IMR-90 (cell line): ENCODE measurements at regions not wholly inside any gene's neighbourhood (a gene's known extent, or its start where the extent isn't known, plus 50 kb on each side); places are given as distances from the start of the nearest gene placed in this dataset.

Experiments
- ATAC-seq: fragments of 200-7000 bp; cut with Tn5 transposase; 2 replicates; pipeline ENCODE4 v1.9.1; 2020; ENCODE audit warnings: low read depth, mild to moderate bottlenecking, moderate library complexity
- BruUV-seq: library from RNA; stranded (reverse); fragments of 400-500 nt; replicated peaks from 2 replicates; lab custom pipeline; 2021; lab: Mats Ljungman, UMichigan
- CTCF ChIA-PET: fragments of 300-600 bp; formaldehyde crosslinking; extraction: SDS; loops from one replicate; lab custom pipeline; 2021; ENCODE audit warnings: antibody characterized with exemption; lab: Yijun Ruan, JAX
- POLR2A ChIA-PET: fragments of 300-600 bp; sonication (Branson Sonifier 250); formaldehyde crosslinking; loops from one replicate; lab custom pipeline; 2022; ENCODE audit warnings: antibody characterized with exemption; ENCODE audit not compliant: unreplicated experiment; lab: Charles Lee
- DNase-seq: peaks from one replicate; pipeline ENCODE4 v3.0.0; 2013
- H2AFZ ChIP-seq: replicated peaks from 2 replicates; pipeline ENCODE3; 2013; ENCODE audit warnings: low read length, mild to moderate bottlenecking; ENCODE audit not compliant: poor library complexity
- H2AK5ac ChIP-seq: 2 replicates; pipeline ENCODE4 v1.6.1; 2013; ENCODE audit warnings: low read depth, low read length, inconsistent platforms
- H2AK9ac ChIP-seq: replicated peaks from 2 replicates; pipeline ENCODE3; 2013; ENCODE audit warnings: mild to moderate bottlenecking, low read depth, low read length, moderate library complexity; ENCODE audit not compliant: poor library complexity
- H2BK120ac ChIP-seq: 2 replicates; pipeline ENCODE4 v1.6.1; 2013; ENCODE audit warnings: low read depth, low read length, inconsistent platforms
- H2BK15ac ChIP-seq: 3 replicates; pipeline ENCODE4 v1.6.1; 2013; ENCODE audit warnings: low read depth, low read length, inconsistent platforms
- H2BK20ac ChIP-seq: 2 replicates; pipeline ENCODE4 v1.6.1; 2013; ENCODE audit warnings: low read depth, mild to moderate bottlenecking, inconsistent platforms, low read length, moderate library complexity
- H2BK5ac ChIP-seq: 2 replicates; pipeline ENCODE4 v1.6.1; 2013; ENCODE audit warnings: mild to moderate bottlenecking, low read depth, low read length, inconsistent platforms; ENCODE audit not compliant: poor library complexity, severe bottlenecking
- H3K14ac ChIP-seq: replicated peaks from 2 replicates; pipeline ENCODE4 v1.6.1; 2013; ENCODE audit warnings: low read depth, low read length, inconsistent platforms
- H3K18ac ChIP-seq: 2 replicates; pipeline ENCODE4 v1.6.1; 2013; ENCODE audit warnings: low read depth, low read length, control low read depth
- H3K23ac ChIP-seq: 2 replicates; pipeline ENCODE4 v1.6.1; 2013; ENCODE audit warnings: low read depth, low read length, inconsistent platforms
- H3K27ac ChIP-seq: 2 replicates; pipeline ENCODE4 v1.5.1; 2013; ENCODE audit warnings: mild to moderate bottlenecking, control low read depth, low read length; ENCODE audit not compliant: insufficient read depth
- H3K27me3 ChIP-seq: 2 replicates; pipeline ENCODE4 v1.6.1; 2013; ENCODE audit warnings: low read length; ENCODE audit not compliant: control insufficient read depth, insufficient read depth
- H3K36me3 ChIP-seq: 2 replicates; pipeline ENCODE4 v1.6.1; 2013; ENCODE audit warnings: low read length, mixed read lengths; ENCODE audit not compliant: control insufficient read depth, insufficient read depth
- H3K4ac ChIP-seq: 2 replicates; pipeline ENCODE4 v1.6.1; 2013; ENCODE audit warnings: low read depth, low read length, inconsistent platforms
- H3K4me1 ChIP-seq: 2 replicates; pipeline ENCODE4 v1.6.1; 2013; ENCODE audit warnings: low read length, mixed read lengths; ENCODE audit not compliant: control insufficient read depth, insufficient read depth
- H3K4me2 ChIP-seq: 2 replicates; pipeline ENCODE4 v1.6.1; 2013; ENCODE audit warnings: low read depth, mild to moderate bottlenecking, control low read depth, low read length, moderate library complexity
- H3K4me3 ChIP-seq: 2 replicates; pipeline ENCODE4 v1.5.1; 2013; ENCODE audit warnings: low read depth, mild to moderate bottlenecking, control low read depth, low read length, moderate library complexity; ENCODE audit not compliant: insufficient read depth
- H3K56ac ChIP-seq: 2 replicates; pipeline ENCODE4 v1.6.1; 2013; ENCODE audit warnings: low read length, inconsistent platforms; ENCODE audit not compliant: insufficient read depth; ENCODE audit errors: extremely low read depth
- H3K79me1 ChIP-seq, 2 experiments: 2 replicates each; pipeline ENCODE4 v1.6.1; 2013; ENCODE audit warnings: low read length in 2 of 2, inconsistent platforms in 1 of 2, low read depth in 1 of 2
- H3K9ac ChIP-seq: 2 replicates; pipeline ENCODE4 v1.6.1; 2013; ENCODE audit warnings: low read depth, low read length, control low read depth
- H3K9me1 ChIP-seq: 2 replicates; pipeline ENCODE4 v1.6.1; 2013; ENCODE audit warnings: low read length, inconsistent platforms; ENCODE audit not compliant: insufficient read depth
- H3K9me3 ChIP-seq: 2 replicates; pipeline ENCODE4 v1.6.1; 2013; ENCODE audit warnings: low read length; ENCODE audit not compliant: control insufficient read depth, insufficient read depth
- H4K20me1 ChIP-seq: 2 replicates; pipeline ENCODE4 v1.6.1; 2013; ENCODE audit warnings: low read length, inconsistent platforms; ENCODE audit not compliant: insufficient read depth
- H4K5ac ChIP-seq: 2 replicates; pipeline ENCODE4 v1.6.1; 2013; ENCODE audit warnings: mild to moderate bottlenecking, low read depth, low read length, control low read depth
- H4K8ac ChIP-seq, 2 experiments: 2 replicates each; pipeline ENCODE4 v1.6.1; 2013; ENCODE audit warnings: low read depth in 2 of 2, low read length in 2 of 2, control low read depth in 1 of 2, inconsistent platforms in 1 of 2
- H4K91ac ChIP-seq: 2 replicates; pipeline ENCODE4 v1.6.1; 2013; ENCODE audit warnings: low read depth, low read length, inconsistent platforms; ENCODE audit not compliant: insufficient read depth
- BHLHE40 ChIP-seq: fragments of 150-350 bp; IDR thresholded peaks from 2 replicates; pipeline ENCODE4 v1.6.1; 2016; ENCODE audit warnings: mild to moderate bottlenecking, low read depth, low read length
- CEBPB ChIP-seq: IDR thresholded peaks from 2 replicates; pipeline ENCODE4 v1.6.1; 2012; ENCODE audit warnings: low read depth, low read length, improper control_type of control experiment
- CHD1 ChIP-seq: IDR thresholded peaks from 2 replicates; pipeline ENCODE4 v1.6.1; 2012; ENCODE audit warnings: low read depth, low read length, improper control_type of control experiment
- CTCF ChIP-seq: conservative IDR thresholded peaks from 2 replicates; pipeline ENCODE4 v1.5.1; 2012; ENCODE audit warnings: mild to moderate bottlenecking, low read depth, low read length, improper control_type of control experiment
- ELK1 ChIP-seq: fragments of 150-350 bp; IDR thresholded peaks from 2 replicates; pipeline ENCODE4 v1.6.1; 2016; ENCODE audit warnings: low read depth, mild to moderate bottlenecking, low read length, moderate library complexity, borderline replicate concordance
- FOS ChIP-seq: fragments of 150-350 bp; IDR thresholded peaks from 2 replicates; pipeline ENCODE4 v1.6.1; 2016; ENCODE audit warnings: low read depth, low read length
- MAFK ChIP-seq: IDR thresholded peaks from 2 replicates; pipeline ENCODE4 v1.6.1; 2012; ENCODE audit warnings: low read depth, low read length, improper control_type of control experiment
- MAZ ChIP-seq: IDR thresholded peaks from 2 replicates; pipeline ENCODE4 v1.6.1; 2012; ENCODE audit warnings: low read depth, mild to moderate bottlenecking, low read length, improper control_type of control experiment, moderate library complexity, borderline replicate concordance
- MXI1 ChIP-seq: IDR thresholded peaks from 2 replicates; pipeline ENCODE4 v1.6.1; 2012; ENCODE audit warnings: low read depth, mild to moderate bottlenecking, low read length, moderate library complexity, borderline replicate concordance
- NFE2L2 ChIP-seq: fragments of 150-350 bp; IDR thresholded peaks from 2 replicates; pipeline ENCODE4 v1.6.1; 2016; ENCODE audit warnings: low read depth, mild to moderate bottlenecking, low read length
- POLR2A ChIP-seq: IDR thresholded peaks from 2 replicates; pipeline ENCODE4 v1.6.1; 2012; ENCODE audit warnings: mild to moderate bottlenecking, low read depth, low read length
- RAD21 ChIP-seq: IDR thresholded peaks from 2 replicates; pipeline ENCODE4 v1.6.1; 2012; ENCODE audit warnings: low read length, improper control_type of control experiment
- RCOR1 ChIP-seq: IDR thresholded peaks from 2 replicates; pipeline ENCODE4 v1.6.1; 2012; ENCODE audit warnings: mild to moderate bottlenecking, low read length, improper control_type of control experiment; ENCODE audit not compliant: insufficient replicate concordance
- RFX5 ChIP-seq: IDR thresholded peaks from 2 replicates; pipeline ENCODE4 v1.8.0; 2012; ENCODE audit warnings: low read depth, mild to moderate bottlenecking, low read length, moderate library complexity
- SMC3 ChIP-seq: fragments of 150-350 bp; IDR thresholded peaks from 2 replicates; pipeline ENCODE4 v1.6.1; 2016; ENCODE audit warnings: low read depth, mild to moderate bottlenecking, antibody characterized with exemption, low read length, moderate library complexity
- USF2 ChIP-seq: fragments of 150-350 bp; IDR thresholded peaks from 2 replicates; pipeline ENCODE4 v1.6.1; 2017; ENCODE audit warnings: mild to moderate bottlenecking, antibody characterized with exemption, low read length, low read depth
- WGBS, 2 experiments: methylation state at CpG; one replicate each; pipeline versions ENCODE4 v1.1.5 to v1.1.7; 2013; ENCODE audit warnings: missing lambda C conversion rate in 2 of 2; ENCODE audit not compliant: insufficient read length in 1 of 2; ENCODE audit errors: extremely low coverage in 2 of 2; 5-methylcytosine and 5-hydroxymethylcytosine counted together
- dilution Hi-C: fragments of 300-500 bp; cut with HindIII; formaldehyde crosslinking; loops from one replicate; pipeline ENCODE4 v1.14.3; 2018; ENCODE audit warnings: low sequenced_read_pairs; ENCODE audit not compliant: unreplicated experiment
- in situ Hi-C: fragments of 300-500 bp; cut with MboI; formaldehyde crosslinking; loops from 3 replicates; pipeline ENCODE4 v1.14.3; 2019; ENCODE audit warnings: low sequenced_read_pairs, inconsistent platforms, mixed read lengths
- intact Hi-C: fragments of 100-400 bp; cut with micrococcal nuclease; formaldehyde crosslinking; loops from 2 replicates; pipeline ENCODE4 v1.10.0; 2022

GRCh38 chr5:124536333-124536732 lies 210.1 kb downstream of the ZNF608 start:
- H3K4me2 ChIP-seq = no peak overlapping the region
- H3K14ac ChIP-seq = no peak overlapping the region
- no peak overlapping the region for H2AK9ac ChIP-seq
- no peaks in the 10 kb centered on the region for H3K9me1 ChIP-seq
- no peak overlapping the region for H4K91ac ChIP-seq
- no peak overlapping the region for H3K9ac ChIP-seq
- POLR2A ChIA-PET = no interaction called here
- no peak overlapping the region for H3K23ac ChIP-seq
- CTCF ChIA-PET = interaction anchor here (0.6 kb wide), 1 partner anchor 840 kb away, joined by 3 read pairs; no protein-coding TSS in a partner anchor
- dilution Hi-C loops = no loop called here
- TF ChIP-seq POLR2A = no peak
- no peak for TF ChIP-seq ELK1
- no peak for TF ChIP-seq USF2
- no peak for TF ChIP-seq SMC3
- no peak for TF ChIP-seq RFX5
- TF ChIP-seq RCOR1 = no peak
- no peak for TF ChIP-seq RAD21
- TF ChIP-seq NFE2L2 = no peak
- no peak for TF ChIP-seq MAFK
- no peak for TF ChIP-seq MXI1
- TF ChIP-seq FOS = no peak
- no peak for TF ChIP-seq CHD1
- no peak for TF ChIP-seq MAZ
- no peak for TF ChIP-seq BHLHE40
- TF ChIP-seq CTCF = no peak
- TF ChIP-seq CEBPB = no peak
- no peak overlapping the region for H2BK5ac ChIP-seq
- ATAC-seq = no peak
- H2AFZ ChIP-seq = no peak overlapping the region
- H2BK20ac ChIP-seq = no peak overlapping the region
- H3K36me3 ChIP-seq = no peaks in the 10 kb centered on the region
- no peak overlapping the region for H3K4me3 ChIP-seq
- intact Hi-C loops = no loop called here
- in situ Hi-C loops = no loop called here
- no peak overlapping the region for H4K5ac ChIP-seq
- H3K79me1 ChIP-seq = no peaks in the 10 kb centered on the region
- no peak for DNase-seq
- H3K9me3 ChIP-seq = peaks cover 2% of the 10 kb centered on the region; the same call in 1 of the 2 replicates
- WGBS, 2 experiments = 60% methylated on average over 1 of the region's 4 CpGs; no CpG with 5 or more reads in 1 of the 2 experiments
- H3K56ac ChIP-seq = no peak overlapping the region
- no peak overlapping the region for H4K8ac ChIP-seq
- no peaks in the 10 kb centered on the region for H3K27me3 ChIP-seq
- H3K18ac ChIP-seq = no peak overlapping the region
- H2BK15ac ChIP-seq = no peak overlapping the region
- no peaks in the 10 kb centered on the region for H4K20me1 ChIP-seq
- no peak overlapping the region for H3K4ac ChIP-seq
- H3K4me1 ChIP-seq = peaks cover 2% of the 10 kb centered on the region; the same call in 1 of the 2 replicates
- no peak overlapping the region for H3K27ac ChIP-seq
- H2BK120ac ChIP-seq = no peak overlapping the region
- BruUV-seq = no TSS peak
- H2AK5ac ChIP-seq = no peak overlapping the region
